OCI-M1 (cell line): ENCODE measurements at regions not wholly inside any gene's neighbourhood (a gene's known extent, or its start where the extent isn't known, plus 50 kb on each side); places are given as distances from the start of the nearest gene placed in this dataset.
A peak's percentile ranks its signal among the peaks of the same experiment; 100 is the strongest.

Source experiments
- DNase-seq: peaks from one replicate; lab custom pipeline; 2025; lab: John Stamatoyannopoulos, UW

GRCh38 chr10:89829262-89829886, 128.0 kb downstream of the KIF20B start:
- no peak for DNase-seq

GRCh38 chr10:89829887-89830269, 128.5 kb downstream of the KIF20B start:
- no peak for DNase-seq

GRCh38 chr10:89830624-89831023, 129.2 kb downstream of the KIF20B start:
- no peak for DNase-seq

DNA sequence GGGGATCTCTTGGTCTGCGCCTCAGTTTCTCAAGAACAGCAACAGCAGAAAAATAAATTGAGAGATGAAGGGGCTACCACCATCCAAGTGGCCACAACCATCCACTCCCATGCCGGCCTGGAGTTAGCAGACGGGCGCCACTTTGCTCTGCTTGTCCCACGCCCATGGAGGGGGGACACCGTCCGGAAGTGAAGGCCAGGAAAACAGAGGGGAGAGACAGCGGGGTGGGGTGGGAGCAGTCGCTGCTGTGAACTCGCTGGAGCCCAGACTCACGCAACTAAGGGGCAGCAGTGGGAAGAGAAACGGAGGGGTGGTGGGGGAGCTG, 135.4 kb downstream of the KIF20B start:
- no peak for DNase-seq

DNA sequence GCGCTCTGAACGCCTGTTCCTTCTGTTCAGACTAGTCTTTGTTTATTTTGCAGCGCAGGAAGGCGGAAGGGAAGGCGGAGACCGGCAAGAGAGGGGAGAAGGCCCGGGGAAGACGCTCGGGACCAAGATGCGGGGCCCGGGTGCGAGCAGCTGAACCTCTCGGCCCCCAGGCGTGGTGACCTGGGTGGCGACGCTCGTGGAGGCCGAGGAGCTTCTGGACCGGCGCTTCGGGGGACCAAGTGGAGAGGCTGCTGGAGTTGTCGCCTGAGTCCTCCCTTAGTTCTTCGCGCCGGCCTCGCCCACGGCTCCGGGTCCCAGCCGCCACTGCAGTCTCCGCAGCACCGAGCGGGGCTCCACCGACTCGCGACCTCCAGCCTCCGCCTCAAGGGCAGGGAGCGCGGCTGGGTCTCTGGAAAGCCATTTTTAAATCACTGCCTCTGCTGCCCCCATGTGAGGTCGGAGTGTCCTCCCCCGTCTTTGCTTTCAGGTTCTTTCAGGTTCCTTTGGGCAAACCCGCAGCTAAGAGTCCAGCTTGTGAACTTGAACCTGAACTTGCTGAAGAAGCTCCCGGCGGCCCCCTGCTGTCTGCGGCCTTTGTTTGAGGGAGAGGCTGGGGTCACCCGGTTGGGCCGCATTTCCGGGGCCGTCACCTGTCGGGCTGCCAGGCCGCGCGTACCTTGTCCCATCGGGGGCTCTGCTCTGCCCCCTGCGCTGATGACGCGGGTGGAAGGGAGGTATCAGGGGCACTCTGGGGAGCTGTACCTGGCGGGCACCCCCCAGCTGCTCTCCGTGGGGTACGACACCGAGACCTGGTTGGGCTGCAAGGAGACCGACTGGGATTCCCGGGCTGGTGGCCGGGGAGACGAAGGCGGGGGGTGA, 136.0 kb downstream of the KIF20B start:
- no peak for DNase-seq

DNA sequence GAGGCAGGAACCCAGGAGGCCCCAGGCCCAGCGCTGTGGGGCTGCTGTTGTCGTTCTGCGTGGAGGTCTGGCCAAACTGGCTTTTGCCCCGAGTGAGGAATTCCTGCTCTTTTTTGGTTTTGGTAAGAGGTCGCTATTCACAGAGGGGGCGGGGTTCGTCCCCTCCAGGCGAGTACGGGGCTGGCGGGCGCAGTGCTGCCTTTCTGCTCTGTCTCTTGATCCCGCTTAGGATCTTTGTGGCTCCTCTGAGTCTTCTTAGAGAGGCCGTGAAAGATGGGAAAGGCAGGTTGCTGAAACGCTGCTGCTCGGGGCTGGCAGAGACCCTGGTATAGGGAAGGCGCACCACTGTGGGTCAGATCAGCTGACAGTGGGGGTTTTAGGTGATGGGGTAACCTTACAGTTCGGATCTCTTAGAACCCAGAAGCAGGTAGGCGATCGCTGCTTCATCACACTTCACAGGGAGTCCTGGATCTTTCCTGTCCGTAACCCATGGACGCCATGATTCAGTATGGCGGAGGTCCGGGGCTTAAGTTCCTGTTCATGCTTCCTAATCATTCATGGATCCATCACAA, 136.7 kb downstream of the KIF20B start:
- no peak for DNase-seq

DNA sequence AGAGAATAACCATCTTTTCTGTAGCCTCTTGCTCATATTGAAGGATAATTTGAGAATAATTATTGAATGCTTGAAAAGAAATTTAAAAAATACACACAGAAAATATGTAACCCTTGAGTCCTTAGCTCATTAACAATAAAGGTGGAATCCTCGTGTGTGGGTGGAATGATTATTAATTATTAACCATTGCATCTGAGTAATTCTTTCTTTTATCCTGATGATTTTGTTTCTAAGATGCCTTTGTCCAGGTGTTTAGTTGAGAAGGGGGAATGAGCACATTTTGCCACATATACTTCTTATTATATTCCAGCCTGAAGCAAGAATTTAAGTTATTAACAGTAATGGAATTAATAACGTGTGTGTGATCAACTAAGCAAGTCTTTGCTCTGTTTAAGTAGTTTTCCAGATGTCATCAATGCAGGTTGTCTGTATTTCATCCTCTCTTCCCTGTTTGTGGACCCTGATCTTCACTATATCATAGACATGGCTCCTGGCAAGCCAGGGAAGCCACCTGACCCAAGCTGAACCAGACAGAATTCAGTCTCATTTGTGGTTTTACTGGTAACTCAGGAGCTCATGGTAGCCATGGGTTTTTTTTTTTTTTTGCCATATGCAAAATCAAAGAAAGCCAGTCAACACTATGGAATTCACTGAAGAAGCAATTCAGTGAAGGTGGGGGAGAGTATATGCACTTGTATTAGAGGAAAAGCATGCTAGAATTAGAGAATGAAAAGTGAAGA, 144.3 kb downstream of the KIF20B start:
- no peak for DNase-seq

- no peak for DNase-seq
Measured at GRCh38 chr10:89846281-89846630, 144.9 kb downstream of the KIF20B start.

- no peak for DNase-seq
Measured at GRCh38 chr10:89846786-89847185, 145.4 kb downstream of the KIF20B start.

- no peak for DNase-seq
Measured at GRCh38 chr10:89852872-89853271, 151.5 kb downstream of the KIF20B start.

DNA sequence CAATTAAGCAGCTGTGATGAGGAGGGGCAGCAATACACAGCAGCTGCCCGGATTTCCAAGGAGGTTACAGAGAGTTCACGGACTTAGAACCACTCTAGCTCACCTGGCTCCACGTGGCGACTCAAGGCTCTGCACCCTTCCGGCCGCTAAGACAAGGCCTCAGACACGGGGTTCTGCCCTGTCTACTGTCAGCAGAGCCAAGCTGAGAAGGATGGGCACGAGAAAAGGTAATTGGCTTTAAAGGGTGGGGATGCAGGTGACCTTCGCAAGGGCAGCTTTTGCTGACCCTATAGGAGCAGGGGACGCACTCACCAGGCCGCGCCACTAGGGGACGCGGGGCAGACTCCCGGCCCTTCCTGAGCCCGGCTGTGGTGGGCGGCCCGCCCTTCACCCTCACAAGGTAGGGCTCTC, 152.4 kb downstream of the KIF20B start:
- no peak for DNase-seq

GRCh38 chr10:89857431-89858042, 156.1 kb downstream of the KIF20B start:
- no peak for DNase-seq

DNA sequence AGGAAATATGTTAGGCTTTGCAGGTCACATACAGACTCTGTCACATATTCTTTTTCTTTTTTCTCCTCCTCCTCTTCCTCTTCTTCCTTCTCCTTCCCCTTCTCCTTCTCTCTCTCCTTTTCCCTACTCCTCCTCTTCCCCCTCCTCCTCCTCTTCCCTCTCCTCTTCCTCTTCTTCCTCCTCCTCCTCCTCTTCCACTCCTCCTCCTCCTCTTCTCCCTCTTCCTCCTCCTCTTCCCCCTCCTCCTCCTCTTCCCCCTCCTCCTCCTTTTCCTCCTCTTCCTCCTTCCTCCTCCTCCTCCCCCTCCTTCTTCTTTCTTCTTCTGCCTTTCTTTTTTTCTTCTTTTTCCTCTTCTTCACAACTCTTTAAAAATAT, 159.8 kb downstream of the KIF20B start:
- no peak for DNase-seq

- DNase-seq: peak; percentile 44
Measured at GRCh38 chr10:89861584-89862301, 160.4 kb downstream of the KIF20B start.

DNA sequence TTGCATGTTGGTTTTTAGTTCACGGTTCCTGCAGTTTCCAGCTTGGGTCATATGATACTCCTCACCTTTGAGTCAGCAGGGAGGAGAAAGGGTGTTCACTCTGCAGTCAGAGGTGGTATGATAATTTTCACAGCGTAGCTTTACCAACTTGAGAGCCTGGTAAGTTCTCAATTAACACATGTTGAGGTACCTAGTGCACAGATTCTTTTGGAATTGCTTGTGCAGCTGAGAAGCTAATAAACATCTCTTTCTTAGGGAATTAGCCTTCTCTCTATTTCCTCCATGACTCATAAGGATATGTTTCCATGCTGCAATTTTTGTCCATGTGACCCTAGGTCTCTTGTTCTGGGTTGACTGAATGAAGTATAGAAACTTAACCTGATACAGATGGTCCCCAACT, 166.6 kb downstream of the KIF20B start:
- DNase-seq: no peak

GRCh38 chr10:89869180-89869579, 167.8 kb downstream of the KIF20B start:
- DNase-seq: peak; percentile 12

GRCh38 chr10:89869592-89870156, 168.3 kb downstream of the KIF20B start:
- no peak for DNase-seq

DNA sequence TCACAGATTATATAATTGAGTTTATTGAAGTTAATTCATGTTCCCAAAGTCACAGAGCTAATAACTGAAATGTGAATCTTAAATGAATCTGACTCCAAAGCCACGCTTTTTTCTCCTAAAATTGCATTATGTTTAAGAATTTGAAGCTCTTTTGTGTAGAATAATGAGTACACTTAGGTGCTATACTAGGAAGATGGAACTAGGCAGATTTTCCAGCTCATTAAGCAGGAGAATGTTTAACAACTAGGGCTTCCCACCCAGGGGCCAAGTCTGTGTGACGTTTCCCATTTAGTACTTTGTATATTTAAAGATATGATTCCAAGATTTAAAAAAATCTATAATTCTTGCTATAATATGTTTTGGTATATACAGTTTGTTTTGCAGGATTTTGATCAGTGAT, 169.5 kb downstream of the KIF20B start:
- no peak for DNase-seq

- DNase-seq: no peak
Measured at GRCh38 chr10:89873055-89873454, 171.7 kb downstream of the KIF20B start.

- DNase-seq: no peak
Measured at GRCh38 chr10:89875557-89875956, 174.2 kb downstream of the KIF20B start.

DNA sequence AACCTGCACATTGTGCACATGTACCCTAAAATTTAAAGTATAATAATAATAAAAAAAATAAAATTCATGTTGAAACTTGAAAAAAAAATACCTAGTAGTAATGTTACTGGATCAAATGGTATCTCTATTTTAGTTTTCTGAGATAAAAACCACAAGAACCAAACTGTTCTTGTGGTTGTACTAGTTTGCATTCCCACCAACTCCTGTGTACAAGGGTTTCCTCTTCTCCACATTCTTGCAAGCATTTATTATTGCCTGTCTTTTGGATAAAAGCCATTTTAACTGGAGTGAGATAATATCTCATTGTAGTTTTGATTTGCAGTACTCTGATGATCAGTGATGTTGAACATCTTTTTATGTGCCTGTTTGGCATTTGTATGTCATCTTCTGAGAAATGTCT, 177.7 kb downstream of the KIF20B start:
- no peak for DNase-seq
